ENCODE measurements at regions not wholly inside any gene's neighbourhood (a gene's known extent, or its start where the extent isn't known, plus 50 kb on each side); places are given as distances from the start of the nearest gene placed in this dataset.
A peak's percentile ranks its signal among the peaks of the same experiment; 100 is the strongest.

- Histone ChIP-seq H3K79me2 (ENCODE audit: control insufficient read depth, insufficient read depth, low read length) (no peaks in the 10 kb centered on the region), H3K36me3 (ENCODE audit: control insufficient read depth, insufficient read depth, low read length) (no peaks in the 10 kb centered on the region), H3K9ac (ENCODE audit: insufficient read depth in 1 of 2, low read depth in 2 of 2, low read length in 2 of 2) (no peak overlapping the region), H3K27ac (ENCODE audit: extremely low read depth, low read depth, low read length) (no peak overlapping the region), H3K4me3 (no peak overlapping the region), H3K27me3 (ENCODE audit: control insufficient read depth in 2 of 2, insufficient read depth in 2 of 2, low read length in 2 of 2) (no peaks in the 10 kb centered on the region), H3K4me1 (replicated peaks in 1 of 2; ENCODE audit: control insufficient read depth in 2 of 2, insufficient read depth in 2 of 2, low read length in 2 of 2) (no peaks in the 10 kb centered on the region), H4K20me1 (replicated peaks; ENCODE audit: control insufficient read depth, insufficient read depth, low read length) (no peaks in the 10 kb centered on the region), H3K9me1 (ENCODE audit: control insufficient read depth, insufficient read depth, low read length) (no peaks in the 10 kb centered on the region), H2AFZ (ENCODE audit: low read depth, low read length) (no peak overlapping the region), H3K9me3 (replicated peaks; ENCODE audit: control insufficient read depth, insufficient read depth, low read depth, low read length) (no peaks in the 10 kb centered on the region; the same call in 1 of the 2 replicates), H3K4me2 (ENCODE audit: insufficient read depth, low read length) (no peak overlapping the region)
- POLR2A ChIA-PET = no interaction called here
- in situ Hi-C loops (cut with MboI) = no loop called here
- DNase-seq (ENCODE audit: extremely low read depth in 1 of 4, low spot score in 3 of 4) (no peak), ATAC-seq (no peak), FAIRE-seq (no peak)
- no TSS peak for BruUV-seq (replicated peaks)
- whole genome bisulfite sequencing (ENCODE audit: insufficient coverage, low coverage, missing lambda C conversion rate) = 12% methylated on average over 3 of the region's 3 CpGs
- intact Hi-C loops (cut with micrococcal nuclease) = no loop called here
- TF ChIP-seq RBFOX2 (IDR thresholded peaks at IDR 0.05; ENCODE audit: low read depth, low read length) (no peak), HDAC2 (IDR thresholded peaks at IDR 0.05) (no peak), ZNF551 (CRISPR knock-in tag; IDR thresholded peaks at IDR 0.05) (no peak), SAP30 (IDR thresholded peaks at IDR 0.05; ENCODE audit: borderline replicate concordance, insufficient read depth, low read depth, low read length, poor library complexity, severe bottlenecking) (no peak)
- CTCF ChIA-PET (ENCODE audit: low intra/inter-chr PET ratio) = no interaction called here
Measured at GRCh38 chr5:121299153-121299552, 552.5 kb upstream of the FTMT start.

GRCh38 chr5:121304838-121305237, 546.8 kb upstream of the FTMT start:
- Histone ChIP-seq H3K4me2 (ENCODE audit: insufficient read depth, low read length) (no peak overlapping the region), H3K9me3 (replicated peaks; ENCODE audit: control insufficient read depth, insufficient read depth, low read depth, low read length) (no peaks in the 10 kb centered on the region; the same call in 1 of the 2 replicates), H3K27ac (ENCODE audit: extremely low read depth, low read depth, low read length) (no peak overlapping the region), H3K79me2 (ENCODE audit: control insufficient read depth, insufficient read depth, low read length) (no peaks in the 10 kb centered on the region), H3K36me3 (ENCODE audit: control insufficient read depth, insufficient read depth, low read length) (no peaks in the 10 kb centered on the region), H2AFZ (ENCODE audit: low read depth, low read length) (no peak overlapping the region), H4K20me1 (replicated peaks; ENCODE audit: control insufficient read depth, insufficient read depth, low read length) (no peaks in the 10 kb centered on the region), H3K4me1 (replicated peaks in 1 of 2; ENCODE audit: control insufficient read depth in 2 of 2, insufficient read depth in 2 of 2, low read length in 2 of 2) (no peaks in the 10 kb centered on the region), H3K9me1 (ENCODE audit: control insufficient read depth, insufficient read depth, low read length) (no peaks in the 10 kb centered on the region), H3K4me3 (no peak overlapping the region), H3K9ac (ENCODE audit: insufficient read depth in 1 of 2, low read depth in 2 of 2, low read length in 2 of 2) (no peak overlapping the region), H3K27me3 (ENCODE audit: control insufficient read depth in 2 of 2, insufficient read depth in 2 of 2, low read length in 2 of 2) (no peaks in the 10 kb centered on the region)
- TF ChIP-seq CEBPG (CRISPR knock-in tag; IDR thresholded peaks at IDR 0.05) (no peak), CEBPG (tag; conservative IDR thresholded peaks at IDR 0.05 in 1 of 2, IDR thresholded peaks at IDR 0.05 in 1 of 2) (peak in 1 of 2 experiments; percentile 87; a peak in 2 of 4 replicates), BDP1 (IDR thresholded peaks at IDR 0.05; ENCODE audit: insufficient read depth, insufficient read length) (no peak), CEBPB (tag; IDR thresholded peaks at IDR 0.05) (peak; percentile 70), RBM22 (IDR thresholded peaks at IDR 0.05; ENCODE audit: low read depth, low read length, poor library complexity, severe bottlenecking) (no peak)
- CTCF ChIA-PET (ENCODE audit: low intra/inter-chr PET ratio) = no interaction called here
- 15% methylated on average over 1 of the region's 1 CpG for WGBS (ENCODE audit: insufficient coverage, low coverage, missing lambda C conversion rate)
- in situ Hi-C loops (cut with MboI) (no loop called here), intact Hi-C loops (cut with micrococcal nuclease) (no loop called here)
- BruUV-seq (replicated peaks) = no TSS peak
- FAIRE-seq = no peak
- POLR2A ChIA-PET = no interaction called here
- DNase-seq (ENCODE audit: extremely low read depth in 1 of 4, low spot score in 3 of 4) = no peak
- no peak for ATAC-seq

Measured in K562 (cell line).